ENCODE measurements at regions not wholly inside any gene's neighbourhood (a gene's known extent, or its start where the extent isn't known, plus 50 kb on each side); places are given as distances from the start of the nearest gene placed in this dataset.

DNA sequence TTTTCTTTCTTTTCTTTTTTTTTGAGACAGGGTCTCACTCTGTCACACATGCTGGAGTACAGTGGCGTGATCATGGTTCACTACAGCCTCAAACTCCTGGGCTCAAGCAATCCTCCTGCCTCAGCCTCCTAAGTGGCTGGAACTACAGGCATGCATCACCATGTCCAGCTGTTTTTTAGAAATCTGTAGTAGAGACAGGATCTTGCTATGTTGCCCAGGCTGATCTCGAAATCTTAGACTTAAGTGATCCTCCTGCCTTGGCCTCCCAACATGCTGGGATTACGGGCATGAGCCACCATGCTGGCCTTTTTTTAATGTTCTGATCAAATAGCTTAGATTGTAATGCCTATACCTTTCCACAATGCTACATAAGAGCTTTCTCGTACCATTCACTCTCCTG lies 107.0 kb upstream of the KCTD7 start:
- no peak overlapping the region for H3K9ac ChIP-seq (replicated peaks; ENCODE audit: extremely low read depth, insufficient read depth, low read length)
- H3K79me2 ChIP-seq (ENCODE audit: control insufficient read depth, insufficient read depth, low read length), result no peaks in the 10 kb centered on the region
- H4K20me1 ChIP-seq (replicated peaks; ENCODE audit: control insufficient read depth, extremely low read depth, insufficient read depth, low read length), result no peaks in the 10 kb centered on the region
- BruUV-seq (replicated peaks), result no TSS peak
- no peaks in the 10 kb centered on the region for H3K4me1 ChIP-seq (ENCODE audit: control insufficient read depth, extremely low read depth, insufficient read depth, low read length)
- intact Hi-C loops (cut with micrococcal nuclease), result no loop called here
- H3K4me3 ChIP-seq (replicated peaks in 1 of 3; ENCODE audit: insufficient read depth in 1 of 3, low read depth in 1 of 3, low read length in 3 of 3), result no peak overlapping the region
- DNase-seq (ENCODE audit: low read depth, low spot score) (no peak), FAIRE-seq (no peak)
- no peak overlapping the region for H2AFZ ChIP-seq (ENCODE audit: low read depth, low read length)
- CTCF ChIA-PET, result interaction anchor here (1.1 kb wide), 1 partner anchor 491 kb away, joined by 3 read pairs; no protein-coding TSS in a partner anchor
- H3K4me2 ChIP-seq (ENCODE audit: insufficient read depth, low read length), result no peak overlapping the region
- POLR2A ChIA-PET, result no interaction called here
- TF ChIP-seq POLR2AphosphoS5 (IDR thresholded peaks at IDR 0.05; ENCODE audit: insufficient read depth, low read depth, low read length), result no peak
- TF ChIP-seq, protein P1, sequence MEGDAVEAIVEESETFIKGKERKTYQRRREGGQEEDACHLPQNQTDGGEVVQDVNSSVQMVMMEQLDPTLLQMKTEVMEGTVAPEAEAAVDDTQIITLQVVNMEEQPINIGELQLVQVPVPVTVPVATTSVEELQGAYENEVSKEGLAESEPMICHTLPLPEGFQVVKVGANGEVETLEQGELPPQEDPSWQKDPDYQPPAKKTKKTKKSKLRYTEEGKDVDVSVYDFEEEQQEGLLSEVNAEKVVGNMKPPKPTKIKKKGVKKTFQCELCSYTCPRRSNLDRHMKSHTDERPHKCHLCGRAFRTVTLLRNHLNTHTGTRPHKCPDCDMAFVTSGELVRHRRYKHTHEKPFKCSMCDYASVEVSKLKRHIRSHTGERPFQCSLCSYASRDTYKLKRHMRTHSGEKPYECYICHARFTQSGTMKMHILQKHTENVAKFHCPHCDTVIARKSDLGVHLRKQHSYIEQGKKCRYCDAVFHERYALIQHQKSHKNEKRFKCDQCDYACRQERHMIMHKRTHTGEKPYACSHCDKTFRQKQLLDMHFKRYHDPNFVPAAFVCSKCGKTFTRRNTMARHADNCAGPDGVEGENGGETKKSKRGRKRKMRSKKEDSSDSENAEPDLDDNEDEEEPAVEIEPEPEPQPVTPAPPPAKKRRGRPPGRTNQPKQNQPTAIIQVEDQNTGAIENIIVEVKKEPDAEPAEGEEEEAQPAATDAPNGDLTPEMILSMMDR (IDR thresholded peaks at IDR 0.05; ENCODE audit: extremely low read depth in 1 of 2, insufficient read depth in 1 of 2, low read depth in 1 of 2, low read length in 2 of 2), result no peak
- no peak for TF ChIP-seq EZH2 (IDR thresholded peaks at IDR 0.05; ENCODE audit: borderline replicate concordance, low read depth, low read length, severe bottlenecking)
- no peaks in the 10 kb centered on the region for H3K36me3 ChIP-seq (ENCODE audit: control insufficient read depth in 2 of 2, extremely low read depth in 1 of 2, insufficient read depth in 2 of 2, low read length in 2 of 2)
- dilution Hi-C loops (cut with MboI; ENCODE audit: extremely low pct_ligation_motif_present, low sequenced_read_pairs), result no loop called here
- H3K27ac ChIP-seq (ENCODE audit: insufficient read depth, low read depth, low read length), result no peak overlapping the region
- H3K27me3 ChIP-seq (ENCODE audit: control insufficient read depth in 2 of 2, insufficient read depth in 2 of 2, low read length in 2 of 2), result no peaks in the 10 kb centered on the region
- H3K9me3 ChIP-seq (replicated peaks; ENCODE audit: control insufficient read depth, insufficient read depth, low read length), result no peaks in the 10 kb centered on the region
- no peaks in the 10 kb centered on the region for H3K9me1 ChIP-seq (replicated peaks; ENCODE audit: control insufficient read depth, extremely low read depth, insufficient read depth, low read length)

DNA sequence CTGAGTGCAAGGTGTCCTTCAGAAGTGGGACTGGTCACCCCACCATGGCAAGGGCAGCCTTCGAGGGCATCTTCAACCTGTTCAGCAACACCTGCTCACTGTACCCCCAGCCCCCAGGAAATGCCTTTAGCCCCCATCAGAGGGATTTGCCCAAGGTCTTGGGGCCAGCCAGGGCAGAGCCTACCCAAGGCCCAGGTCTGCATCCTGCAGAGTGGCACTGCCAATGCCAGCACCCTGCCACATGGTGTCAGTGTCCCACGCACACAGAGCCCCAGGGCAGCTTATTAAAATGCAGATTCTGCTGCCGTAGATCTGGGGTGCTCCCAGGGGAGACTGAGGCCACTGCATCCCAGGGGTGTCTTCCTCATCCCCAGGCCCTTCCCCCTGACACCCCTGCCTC lies 106.2 kb upstream of the KCTD7 start:
- no peak for TF ChIP-seq EZH2 (IDR thresholded peaks at IDR 0.05; ENCODE audit: borderline replicate concordance, low read depth, low read length, severe bottlenecking)
- TF ChIP-seq, protein P2, sequence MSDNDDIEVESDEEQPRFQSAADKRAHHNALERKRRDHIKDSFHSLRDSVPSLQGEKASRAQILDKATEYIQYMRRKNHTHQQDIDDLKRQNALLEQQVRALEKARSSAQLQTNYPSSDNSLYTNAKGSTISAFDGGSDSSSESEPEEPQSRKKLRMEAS (IDR thresholded peaks at IDR 0.05; ENCODE audit: insufficient read depth, insufficient read length), result no peak
- no peak for TF ChIP-seq POLR2A (IDR thresholded peaks at IDR 0.05; ENCODE audit: low read depth, low read length)
- TF ChIP-seq JUN (IDR thresholded peaks at IDR 0.05; ENCODE audit: borderline replicate concordance, insufficient read depth, insufficient read length, low read depth), result no peak
- TF ChIP-seq FOS (IDR thresholded peaks at IDR 0.05; ENCODE audit: borderline replicate concordance, insufficient read depth, low read length), result no peak
- TF ChIP-seq, protein P1 (IDR thresholded peaks at IDR 0.05; ENCODE audit: extremely low read depth in 1 of 2, insufficient read depth in 1 of 2, low read depth in 1 of 2, low read length in 2 of 2), result peak in 1 of 2 donors; percentile 36
- no peak for TF ChIP-seq POLR2AphosphoS5 (IDR thresholded peaks at IDR 0.05; ENCODE audit: insufficient read depth, low read depth, low read length)
- no peak for TF ChIP-seq GATA2 (IDR thresholded peaks at IDR 0.05; ENCODE audit: insufficient read depth, insufficient read length, low read depth, low read length)
- Histone ChIP-seq H3K9me1 (replicated peaks; ENCODE audit: control insufficient read depth, extremely low read depth, insufficient read depth, low read length) (no peaks in the 10 kb centered on the region), H3K4me1 (ENCODE audit: control insufficient read depth, extremely low read depth, insufficient read depth, low read length) (no peaks in the 10 kb centered on the region), H3K36me3 (ENCODE audit: control insufficient read depth in 2 of 2, extremely low read depth in 1 of 2, insufficient read depth in 2 of 2, low read length in 2 of 2) (no peaks in the 10 kb centered on the region), H3K9ac (replicated peaks; ENCODE audit: extremely low read depth, insufficient read depth, low read length) (no peak overlapping the region), H3K4me3 (replicated peaks in 1 of 3; ENCODE audit: insufficient read depth in 1 of 3, low read depth in 1 of 3, low read length in 3 of 3) (no peak overlapping the region), H3K27me3 (ENCODE audit: control insufficient read depth in 2 of 2, insufficient read depth in 2 of 2, low read length in 2 of 2) (no peaks in the 10 kb centered on the region), H3K27ac (ENCODE audit: insufficient read depth, low read depth, low read length) (no peak overlapping the region), H3K9me3 (replicated peaks; ENCODE audit: control insufficient read depth, insufficient read depth, low read length) (no peaks in the 10 kb centered on the region), H2AFZ (ENCODE audit: low read depth, low read length) (no peak overlapping the region), H3K4me2 (ENCODE audit: insufficient read depth, low read length) (no peak overlapping the region), H4K20me1 (replicated peaks; ENCODE audit: control insufficient read depth, extremely low read depth, insufficient read depth, low read length) (no peaks in the 10 kb centered on the region), H3K79me2 (ENCODE audit: control insufficient read depth, insufficient read depth, low read length) (no peaks in the 10 kb centered on the region)
- ChIA-PET POLR2A (no interaction called here), CTCF (interaction anchor here (0.5 to 1.1 kb wide), 2 partner anchors 13 to 492 kb away, joined by 3 read pairs; no protein-coding TSS in a partner anchor)
- dilution Hi-C loops (cut with MboI; ENCODE audit: extremely low pct_ligation_motif_present, low sequenced_read_pairs), result no loop called here
- DNase-seq (ENCODE audit: low read depth, low spot score) (no peak), FAIRE-seq (no peak)
- BruUV-seq (replicated peaks), result no TSS peak
- intact Hi-C loops (cut with micrococcal nuclease), result no loop called here
